SK-N-SH (cell line): ENCODE measurements at regions not wholly inside any gene's neighbourhood (a gene's known extent, or its start where the extent isn't known, plus 50 kb on each side); places are given as distances from the start of the nearest gene placed in this dataset.

Experiments
- CTCF ChIA-PET: fragments of 300-600, 350-600 bp; formaldehyde crosslinking; extraction: SDS; loops from one replicate; lab custom pipeline; 2021; lab: Yijun Ruan, JAX
- POLR2A ChIA-PET: fragments of 350-600 bp; sonication (Branson Sonifier 250); formaldehyde crosslinking; extraction: SDS; loops from one replicate; lab custom pipeline; 2020; ENCODE audit warnings: antibody characterized with exemption, inconsistent platforms; lab: Yijun Ruan, JAX
- DNase-seq: peaks from one replicate; pipeline ENCODE4 v3.0.0; 2012
- H2AFZ ChIP-seq: fragments of 200-600 bp; sonication (generic); 2 replicates; pipeline ENCODE4 v1.8.1; 2016; ENCODE audit warnings: antibody characterized with exemption, mild to moderate bottlenecking, low read depth
- H3F3A ChIP-seq: fragments of 200-600 bp; sonication (generic); replicated peaks from 2 replicates; pipeline ENCODE3; 2016; ENCODE audit warnings: antibody characterized with exemption, mild to moderate bottlenecking; ENCODE audit not compliant: insufficient read depth
- H3K27ac ChIP-seq, 2 experiments: fragments of 200-500 bp in 1 of 2; fragments of 200-600 bp in 1 of 2; sonication (Bioruptor generic) in 1 of 2; sonication (generic), shearing (Covaris generic) in 1 of 2; 2 replicates each; pipeline versions ENCODE4 v1.5.1 to v1.6.1; 2014 to 2016; ENCODE audit warnings: low read depth in 2 of 2, inconsistent platforms in 1 of 2, low read length in 1 of 2, mild to moderate bottlenecking in 1 of 2, mixed read lengths in 1 of 2
- H3K27me3 ChIP-seq: fragments of 200-600 bp; sonication (generic), shearing (Covaris generic); 2 replicates; pipeline ENCODE4 v1.6.1; 2016; ENCODE audit warnings: mixed run types; ENCODE audit not compliant: insufficient read depth
- H3K36me3 ChIP-seq, 2 experiments: fragments of 200-500 bp in 1 of 2; fragments of 200-600 bp in 1 of 2; sonication (Bioruptor generic) in 1 of 2; sonication (generic) in 1 of 2; replicated peaks in 1 of 2; 2 replicates each; pipeline versions ENCODE3 to v1.5.1; 2014 to 2016; ENCODE audit warnings: low read length in 1 of 2, mild to moderate bottlenecking in 1 of 2; ENCODE audit not compliant: insufficient read depth in 2 of 2, control insufficient read depth in 1 of 2
- H3K4me1 ChIP-seq, 2 experiments: fragments of 200-500 bp in 1 of 2; fragments of 200-600 bp in 1 of 2; sonication (Bioruptor generic) in 1 of 2; sonication (generic), shearing (Covaris generic) in 1 of 2; 2 replicates each; pipeline versions ENCODE4 v1.5.1 to v1.6.1; 2014 to 2016; ENCODE audit warnings: low read depth in 1 of 2, low read length in 1 of 2, mixed run types in 1 of 2; ENCODE audit not compliant: insufficient read depth in 2 of 2, control insufficient read depth in 1 of 2
- H3K4me2 ChIP-seq: fragments of 200-600 bp; sonication (generic), shearing (Covaris generic); 2 replicates; pipeline ENCODE4 v1.6.1; 2017; ENCODE audit warnings: mixed run types
- H3K4me3 ChIP-seq, 2 experiments: fragments of 200-500 bp in 1 of 2; fragments of 200-600 bp in 1 of 2; sonication (Bioruptor generic) in 1 of 2; sonication (generic), shearing (Covaris generic) in 1 of 2; 2 replicates each; pipeline versions ENCODE4 v1.5.1 to v1.8.1; 2014 to 2016; ENCODE audit warnings: low read depth in 2 of 2, inconsistent platforms in 1 of 2, low read length in 1 of 2, mild to moderate bottlenecking in 1 of 2, mixed read lengths in 1 of 2, moderate library complexity in 1 of 2
- H3K79me2 ChIP-seq: fragments of 200-600 bp; sonication (generic); 2 replicates; pipeline ENCODE4 v1.8.1; 2017; ENCODE audit warnings: mild to moderate bottlenecking; ENCODE audit not compliant: insufficient read depth
- H3K9ac ChIP-seq: fragments of 200-600 bp; sonication (generic); 2 replicates; pipeline ENCODE4 v1.6.1; 2017; ENCODE audit warnings: mixed run types
- H3K9me2 ChIP-seq: fragments of 200-600 bp; sonication (generic); 2 replicates; pipeline ENCODE4 v1.6.1; 2017; ENCODE audit warnings: mixed run types
- H3K9me3 ChIP-seq: fragments of 200-600 bp; sonication (generic); 2 replicates; pipeline ENCODE4 v1.6.1; 2017; ENCODE audit warnings: mixed run types, mild to moderate bottlenecking, moderate library complexity
- H4K20me1 ChIP-seq: fragments of 200-600 bp; sonication (generic); 2 replicates; pipeline ENCODE4 v1.6.1; 2017; ENCODE audit warnings: mild to moderate bottlenecking, mixed run types; ENCODE audit not compliant: insufficient read depth
- CHD2 ChIP-seq: fragments of 150-350 bp; IDR thresholded peaks from 2 replicates; pipeline ENCODE4 v1.6.1; 2018; ENCODE audit warnings: low read length; ENCODE audit not compliant: partially characterized antibody
- ELF1 ChIP-seq: IDR thresholded peaks from 2 replicates; pipeline ENCODE4 v1.4.0; 2012
- EP300 ChIP-seq, 2 experiments: IDR thresholded peaks; 2 replicates each; pipeline versions ENCODE4 v1.4.0 to v1.6.1; 2012; ENCODE audit warnings: borderline replicate concordance in 1 of 2, low read depth in 1 of 2, low read length in 1 of 2
- EZH2phosphoT487 ChIP-seq: fragments of 200-600 bp; sonication (generic); IDR thresholded peaks from 2 replicates; pipeline ENCODE4 v1.6.1; 2017; ENCODE audit warnings: low read depth, mixed run types, mild to moderate bottlenecking, antibody characterized with exemption, moderate library complexity, borderline replicate concordance
- FOSL2 ChIP-seq: IDR thresholded peaks from 2 replicates; pipeline ENCODE4 v1.4.0; 2012; ENCODE audit warnings: low read depth, mild to moderate bottlenecking, moderate library complexity, borderline replicate concordance
- FOXJ3 ChIP-seq: sonication (generic); formaldehyde crosslinking; IDR thresholded peaks from 2 replicates; pipeline ENCODE4 v1.5.1; 2020; ENCODE audit warnings: mild to moderate bottlenecking, missing genetic modification reagents
- GATA2 ChIP-seq: sonication (generic); formaldehyde crosslinking; IDR thresholded peaks from 2 replicates; pipeline ENCODE4 v1.5.0; 2020; ENCODE audit warnings: mild to moderate bottlenecking, missing genetic modification reagents
- MXI1 ChIP-seq: IDR thresholded peaks from 2 replicates; pipeline ENCODE4 v1.6.1; 2012; ENCODE audit warnings: mild to moderate bottlenecking, low read depth, low read length, improper control_type of control experiment
- NFIC ChIP-seq: IDR thresholded peaks from 2 replicates; pipeline ENCODE4 v1.4.0; 2012; ENCODE audit warnings: borderline replicate concordance
- PBX3 ChIP-seq: IDR thresholded peaks from 2 replicates; pipeline ENCODE4; 2012
- RAD21 ChIP-seq: IDR thresholded peaks from 2 replicates; pipeline ENCODE4 v1.6.1; 2012; ENCODE audit warnings: mild to moderate bottlenecking, low read length
- RCOR1 ChIP-seq: fragments of 150-350 bp; IDR thresholded peaks from 2 replicates; pipeline ENCODE4 v1.6.1; 2017; ENCODE audit warnings: antibody characterized with exemption, low read length
- RXRA ChIP-seq: IDR thresholded peaks from 2 replicates; pipeline ENCODE4 v1.4.0; 2012; ENCODE audit warnings: low read depth, mild to moderate bottlenecking, borderline replicate concordance
- SIN3A ChIP-seq: IDR thresholded peaks from 2 replicates; pipeline ENCODE4 v1.6.1; 2012; ENCODE audit warnings: low read depth, mild to moderate bottlenecking, low read length, moderate library complexity, borderline replicate concordance
- TCF12 ChIP-seq: IDR thresholded peaks from 2 replicates; pipeline ENCODE4 v1.4.0; 2012
- TEAD4 ChIP-seq: IDR thresholded peaks from 2 replicates; pipeline ENCODE4 v1.4.0; 2012; ENCODE audit warnings: mild to moderate bottlenecking, borderline replicate concordance; ENCODE audit not compliant: insufficient read depth
- USF1 ChIP-seq: IDR thresholded peaks from 2 replicates; pipeline ENCODE4 v1.4.0; 2012; ENCODE audit warnings: low read depth, borderline replicate concordance
- ZBTB33 ChIP-seq: IDR thresholded peaks from 2 replicates; pipeline ENCODE4 v1.4.0; 2012; ENCODE audit warnings: low read depth, borderline replicate concordance
- WGBS: methylation state at CpG from one replicate; pipeline ENCODE4 v1.1.6; 2017; ENCODE audit warnings: low lambda C conversion rate; 5-methylcytosine and 5-hydroxymethylcytosine counted together

GRCh38 chr3:154522036-154522602 is 92.1 kb upstream of the GPR149 start:
- Histone ChIP-seq H3K4me2 (no peak overlapping the region), H3F3A (no peaks in the 10 kb centered on the region), H2AFZ (no peak overlapping the region), H3K79me2 (no peaks in the 10 kb centered on the region), H3K27me3 (no peaks in the 10 kb centered on the region), H3K9ac (no peak overlapping the region), H3K9me2 (no peaks in the 10 kb centered on the region), H3K4me1 (no peaks in the 10 kb centered on the region), H3K9me3 (no peaks in the 10 kb centered on the region), H3K4me3 (no peak overlapping the region), H4K20me1 (no peaks in the 10 kb centered on the region), H3K27ac (no peak overlapping the region), H3K36me3 (no peaks in the 10 kb centered on the region)
- ChIA-PET CTCF (no interaction called here), POLR2A (no interaction called here)
- no peak for DNase-seq
- TF ChIP-seq FOSL2 (no peak), EP300 (IDR thresholded peaks at IDR 0.05; ENCODE audit: borderline replicate concordance in 1 of 2, low read depth in 1 of 2, low read length in 1 of 2) (no peak), FOXJ3 (no peak), GATA2 (no peak), RAD21 (no peak), USF1 (no peak), EZH2phosphoT487 (no peak), TCF12 (no peak)

- ChIA-PET CTCF (no interaction called here), POLR2A (no interaction called here)
Observed at GRCh38 chr3:154517404-154517803, 87.4 kb upstream of the GPR149 start.

More at GRCh38 chr3:154517404-154517803, 87.4 kb upstream of the GPR149 start:
- H3F3A ChIP-seq = no peaks in the 10 kb centered on the region
- WGBS = 6% methylated on average over 2 of the region's 2 CpGs
- no peaks in the 10 kb centered on the region for H4K20me1 ChIP-seq
- no peak for DNase-seq
- no peak overlapping the region for H3K27ac ChIP-seq
- H2AFZ ChIP-seq = no peak overlapping the region
- H3K27me3 ChIP-seq = no peaks in the 10 kb centered on the region
- no peaks in the 10 kb centered on the region for H3K79me2 ChIP-seq
- TF ChIP-seq MXI1 (no peak), CHD2 (no peak), RAD21 (no peak), NFIC (no peak), ZBTB33 (no peak), SIN3A (no peak), FOXJ3 (no peak), RXRA (no peak), TEAD4 (no peak), RCOR1 (no peak), USF1 (no peak), TCF12 (no peak), ELF1 (no peak), EZH2phosphoT487 (no peak), PBX3 (no peak)
- no peak overlapping the region for H3K9ac ChIP-seq
- no peak overlapping the region for H3K4me2 ChIP-seq
- no peaks in the 10 kb centered on the region for H3K4me1 ChIP-seq
- H3K9me2 ChIP-seq = no peaks in the 10 kb centered on the region
- H3K36me3 ChIP-seq = no peaks in the 10 kb centered on the region
- no peak overlapping the region for H3K4me3 ChIP-seq
- no peaks in the 10 kb centered on the region for H3K9me3 ChIP-seq
